GM21390 (cell line): ENCODE measurements at regions not wholly inside any gene's neighbourhood (a gene's known extent, or its start where the extent isn't known, plus 50 kb on each side); places are given as distances from the start of the nearest gene placed in this dataset.

Experiments used
- ATAC-seq: cut with Tn5 transposase; IDR thresholded peaks from one replicate; pipeline ENCODE4 v1.9.1; 2021; ENCODE audit not compliant: unreplicated experiment

DNA sequence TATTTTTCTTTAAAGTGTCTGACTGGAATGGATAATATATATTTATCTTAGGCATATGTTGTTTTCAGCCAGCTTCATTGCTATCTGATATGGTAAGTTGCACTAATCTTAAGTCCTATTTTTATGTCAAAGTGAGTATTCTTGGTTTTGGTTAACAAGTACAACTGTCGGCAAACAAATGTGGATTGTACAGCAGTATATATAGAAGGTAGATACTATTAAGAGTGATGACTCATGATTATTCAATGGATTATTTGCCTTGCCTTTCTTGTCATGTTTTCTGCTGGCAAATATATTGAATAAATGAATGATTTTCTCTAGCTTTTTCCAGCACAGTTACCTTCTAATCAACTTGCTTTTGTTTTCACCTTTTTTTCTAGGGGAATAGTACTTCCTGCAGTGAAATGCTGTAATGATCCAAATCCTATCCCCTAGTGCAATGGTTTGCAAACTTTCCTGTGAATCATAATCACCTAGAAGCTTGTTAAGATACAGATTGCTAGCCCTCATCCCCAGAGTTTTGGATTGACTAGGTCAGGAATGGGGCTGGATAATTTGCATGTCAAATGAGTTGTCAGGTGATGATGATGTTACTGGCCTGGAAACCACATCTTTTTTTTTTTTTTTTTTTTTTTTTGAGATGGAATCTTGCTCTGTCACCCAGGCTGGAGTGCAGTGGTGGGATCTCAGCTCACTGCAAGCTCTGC lies 60.8 kb upstream of the ARRDC3 start:
- ATAC-seq: no peak

DNA sequence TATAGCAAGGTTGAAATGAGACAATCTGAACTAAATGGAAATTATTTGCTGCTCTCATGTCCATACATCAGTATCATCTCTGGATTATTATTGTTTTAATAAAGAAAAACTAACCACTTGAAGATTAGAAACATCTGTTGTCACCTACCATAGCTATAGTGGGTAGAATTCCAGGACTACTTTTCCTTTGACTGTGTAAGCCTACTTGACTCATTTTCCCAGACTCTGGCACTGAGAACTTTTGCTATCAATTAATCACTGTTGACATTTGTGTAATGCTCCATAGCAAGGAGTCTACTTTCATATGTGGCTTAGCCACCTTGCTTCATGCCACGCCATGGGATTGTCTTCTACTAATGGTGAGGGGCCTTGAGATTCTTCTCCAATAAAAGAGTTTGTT lies 59.9 kb upstream of the ARRDC3 start:
- no peak for ATAC-seq

DNA sequence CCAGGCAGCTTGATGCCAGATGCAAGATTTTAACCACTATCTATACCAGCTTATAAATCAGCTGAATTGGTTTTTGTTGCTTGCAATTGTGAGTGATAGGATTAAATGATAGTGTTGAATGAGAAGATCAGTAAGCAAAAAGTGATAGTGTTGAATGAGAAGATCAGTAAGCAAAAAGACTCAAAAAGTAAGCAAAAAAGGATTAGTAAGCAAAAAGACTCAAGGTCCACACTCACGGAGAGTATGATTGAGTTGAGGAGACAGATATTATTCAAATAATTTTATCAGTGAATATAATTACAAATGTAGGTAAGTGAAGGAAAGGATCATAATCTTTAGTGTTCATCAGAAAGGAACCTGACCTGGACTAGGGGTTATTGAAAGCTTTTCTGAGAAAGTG lies 58.0 kb upstream of the ARRDC3 start:
- ATAC-seq: no peak

DNA sequence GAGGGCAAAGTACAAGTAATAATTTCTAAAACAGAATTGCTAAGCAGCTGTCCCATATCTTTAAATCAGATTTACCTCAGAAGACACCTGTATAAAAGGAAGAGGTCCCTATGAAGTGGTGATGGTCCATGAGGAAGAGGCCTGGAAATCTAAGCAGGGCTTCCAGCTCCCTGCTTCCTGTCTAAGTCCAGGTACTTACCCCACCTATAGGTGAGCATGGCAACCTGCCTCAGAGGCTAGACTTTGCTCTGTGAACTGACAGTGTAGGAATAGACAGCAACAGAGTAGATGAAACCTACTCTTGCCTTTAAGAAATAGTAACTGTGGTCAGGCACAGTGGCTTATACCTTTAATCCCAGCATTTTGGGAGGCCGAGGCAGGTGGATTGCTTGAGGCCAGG lies 55.8 kb upstream of the ARRDC3 start:
- ATAC-seq: no peak

DNA sequence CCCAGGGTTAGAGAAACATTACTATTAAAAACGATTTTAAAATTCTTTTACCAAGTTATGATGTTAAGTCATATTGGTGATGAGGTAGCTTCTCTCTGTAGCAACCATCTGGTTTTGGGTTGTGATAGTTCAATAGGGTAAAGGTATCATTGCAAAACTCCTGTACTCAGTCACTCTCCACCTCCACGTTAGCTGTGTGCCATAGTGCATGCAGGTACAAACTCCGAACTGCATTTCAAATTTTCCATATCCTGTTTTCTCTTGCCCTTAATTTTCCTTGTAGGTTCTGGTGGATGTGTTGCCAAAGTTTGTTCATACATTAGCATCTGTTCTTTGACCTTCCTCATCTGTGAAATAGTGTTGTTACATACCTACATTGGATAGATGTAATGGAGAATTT lies 53.1 kb upstream of the ARRDC3 start:
- no peak for ATAC-seq

DNA sequence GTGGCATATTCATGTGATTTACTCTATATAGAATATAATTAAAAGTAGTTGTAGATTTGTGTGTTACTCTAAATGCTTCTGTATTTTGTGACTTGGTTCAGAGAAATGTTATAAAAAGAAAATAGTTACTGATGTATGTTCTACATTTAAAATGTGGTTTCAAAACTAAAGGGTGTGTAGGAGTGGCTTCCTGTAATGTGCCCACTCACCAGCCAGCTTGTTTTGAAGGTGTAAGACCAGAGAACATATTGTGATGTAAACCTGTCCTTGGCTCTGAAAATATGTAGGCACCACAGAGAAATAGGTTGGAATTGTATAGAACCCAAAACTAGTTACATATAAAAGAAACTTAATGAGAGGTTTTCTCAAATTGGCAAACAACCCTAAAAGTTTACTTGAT lies 51.2 kb upstream of the ARRDC3 start:
- peak; percentile 75 for ATAC-seq

DNA sequence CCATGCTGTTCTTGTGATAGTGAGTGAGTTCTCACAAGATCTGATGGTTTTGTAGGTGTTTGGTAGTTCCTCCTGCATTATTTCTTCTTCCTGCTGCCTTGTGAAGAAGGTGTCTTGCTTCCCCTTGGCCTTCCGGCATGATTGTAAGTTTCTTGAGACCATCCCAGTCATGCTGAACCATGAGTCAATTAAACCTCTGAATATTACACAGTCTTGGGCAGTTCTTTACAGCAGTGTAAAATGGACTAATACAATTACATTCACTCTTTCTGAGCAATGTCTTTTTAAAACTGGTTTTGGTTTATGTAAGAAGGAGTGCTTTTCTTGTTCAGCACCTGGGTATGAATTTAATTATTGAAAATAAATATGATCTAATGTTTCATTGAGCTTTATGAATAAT lies 50.7 kb upstream of the ARRDC3 start:
- ATAC-seq: no peak
